HCT116 (cell line): ENCODE measurements at regions not wholly inside any gene's neighbourhood (a gene's known extent, or its start where the extent isn't known, plus 50 kb on each side); places are given as distances from the start of the nearest gene placed in this dataset.

Source experiments
- ATAC-seq: fragments of 200-7000 bp; cut with Tn5 transposase; 2 replicates; pipeline ENCODE4 v1.9.1; 2020; ENCODE audit warnings: mild to moderate bottlenecking, moderate library complexity
- BruUV-seq: library from RNA; stranded (reverse); fragments of 400-500 nt; replicated peaks from 2 replicates; lab custom pipeline; 2021; lab: Mats Ljungman, UMichigan
- CTCF ChIA-PET: fragments of 300-600 bp; sonication (Branson Sonifier 250); formaldehyde crosslinking; loops from one replicate; lab custom pipeline; 2021; ENCODE audit warnings: antibody characterized with exemption; lab: Charles Lee
- POLR2A ChIA-PET: fragments of 300-600, 350-600 bp; sonication (Branson Sonifier 250); formaldehyde crosslinking; loops from one replicate; lab custom pipeline; 2021; ENCODE audit warnings: antibody characterized with exemption; lab: Charles Lee
- RAD21 ChIA-PET, 2 experiments: fragments of 300-600 bp; sonication (Branson Sonifier 250); formaldehyde crosslinking; loops; one replicate each; lab custom pipeline; 2023; ENCODE audit warnings: low total read pairs in 2 of 2; ENCODE audit not compliant: uncharacterized antibody in 2 of 2, unreplicated experiment in 2 of 2, low non-redundant PET in 1 of 2; lab: Charles Lee
- DNase-seq: peaks from one replicate; pipeline ENCODE4 v3.0.0-alpha.2; 2010; ENCODE audit warnings: low read depth, low spot score
- H2AFZ ChIP-seq: fragments of 200-600 bp; shearing (Covaris generic), sonication (generic); 2 replicates; pipeline ENCODE4 v1.6.1; 2017; ENCODE audit warnings: low read depth, mixed run types, mixed read lengths, antibody characterized with exemption, low read length; ENCODE audit not compliant: poor library complexity, severe bottlenecking
- H3K27ac ChIP-seq: 2 replicates; pipeline ENCODE4 v1.5.1; 2012; ENCODE audit warnings: low read depth, low read length
- H3K27me3 ChIP-seq: fragments of 200-600 bp; sonication (generic); 2 replicates; pipeline ENCODE4 v1.6.1; 2016; ENCODE audit warnings: mixed run types, low read length, mixed read lengths; ENCODE audit not compliant: insufficient read depth
- H3K36me3 ChIP-seq, 2 experiments: fragments of 200-500 bp in 1 of 2; fragments of 200-600 bp in 1 of 2; sonication (Bioruptor generic) in 1 of 2; sonication (generic) in 1 of 2; 2 replicates each; pipeline versions ENCODE4 v1.5.1 to v1.6.1; 2014 to 2016; ENCODE audit warnings: low read length in 2 of 2, inconsistent platforms in 1 of 2, mixed read lengths in 1 of 2, mixed run types in 1 of 2; ENCODE audit not compliant: insufficient read depth in 2 of 2, control insufficient read depth in 1 of 2
- H3K4me1 ChIP-seq, 2 experiments: fragments of 200-600 bp in 1 of 2; sonication (generic) in 1 of 2; 2 replicates each; pipeline versions ENCODE4 v1.5.1 to v1.6.1; 2012 to 2017; ENCODE audit warnings: low read length in 2 of 2, inconsistent platforms in 1 of 2, mild to moderate bottlenecking in 1 of 2, mixed read lengths in 1 of 2, mixed run types in 1 of 2, moderate library complexity in 1 of 2; ENCODE audit not compliant: insufficient read depth in 2 of 2, control insufficient read depth in 1 of 2
- H3K4me2 ChIP-seq: fragments of 200-600 bp; sonication (generic); 2 replicates; pipeline ENCODE4 v1.6.1; 2017; ENCODE audit warnings: mixed run types, low read length, mixed read lengths
- H3K4me3 ChIP-seq, 2 experiments: fragments of 200-600 bp in 1 of 2; sonication (generic) in 1 of 2; replicated peaks in 1 of 2; 2 replicates each; pipeline ENCODE4 v1.5.1; 2011 to 2016; ENCODE audit warnings: low read length in 2 of 2, control low read depth in 1 of 2, low read depth in 1 of 2, mild to moderate bottlenecking in 1 of 2, mixed read lengths in 1 of 2, mixed run types in 1 of 2
- H3K79me2 ChIP-seq: fragments of 200-600 bp; sonication (generic); 2 replicates; pipeline ENCODE4 v1.6.1; 2017; ENCODE audit warnings: mild to moderate bottlenecking, mixed run types, low read length, moderate library complexity, mixed read lengths; ENCODE audit not compliant: insufficient read depth
- H3K9ac ChIP-seq: fragments of 200-600 bp; sonication (generic); 2 replicates; pipeline ENCODE4 v1.6.1; 2016; ENCODE audit warnings: low read length, mixed read lengths
- H3K9me2 ChIP-seq: fragments of 200-600 bp; sonication (generic), shearing (Covaris generic); 2 replicates; pipeline ENCODE4 v1.6.1; 2017; ENCODE audit warnings: mixed run types, mild to moderate bottlenecking, moderate library complexity; ENCODE audit not compliant: insufficient read depth
- H3K9me3 ChIP-seq, 2 experiments: fragments of 200-500 bp in 1 of 2; fragments of 200-600 bp in 1 of 2; sonication (Bioruptor generic) in 1 of 2; sonication (generic) in 1 of 2; 2 replicates each; pipeline ENCODE4 v1.6.1; 2014 to 2017; ENCODE audit warnings: low read length in 2 of 2, mixed read lengths in 2 of 2, inconsistent platforms in 1 of 2, low read depth in 1 of 2, mild to moderate bottlenecking in 1 of 2, mixed run types in 1 of 2, moderate library complexity in 1 of 2; ENCODE audit not compliant: control insufficient read depth in 1 of 2, insufficient read depth in 1 of 2
- H4K20me1 ChIP-seq: fragments of 200-600 bp; sonication (generic), shearing (Covaris generic); 2 replicates; pipeline ENCODE4 v1.6.1; 2017; ENCODE audit warnings: mixed run types, mild to moderate bottlenecking, moderate library complexity; ENCODE audit not compliant: insufficient read depth
- CBX3 ChIP-seq: IDR thresholded peaks from 2 replicates; pipeline ENCODE4 v1.6.1; 2012; ENCODE audit warnings: low read depth
- CEBPB ChIP-seq: IDR thresholded peaks from 2 replicates; pipeline ENCODE4 v1.6.1; 2012; ENCODE audit warnings: low read depth
- EGR1 ChIP-seq: IDR thresholded peaks from 2 replicates; pipeline ENCODE4 v1.6.1; 2012; ENCODE audit warnings: low read depth
- EZH2 ChIP-seq: fragments of 200-600 bp; sonication (generic); IDR thresholded peaks from 2 replicates; pipeline ENCODE4 v1.6.1; 2017; ENCODE audit warnings: antibody characterized with exemption, mixed run types
- FOSL1 ChIP-seq: IDR thresholded peaks from 2 replicates; pipeline ENCODE4 v1.6.1; 2012; ENCODE audit warnings: low read depth
- JUND ChIP-seq: IDR thresholded peaks from 2 replicates; pipeline ENCODE4 v1.6.1; 2012
- SP1 ChIP-seq: IDR thresholded peaks from 2 replicates; pipeline ENCODE4 v1.6.1; 2012; ENCODE audit warnings: low read depth
- TCF7L2 ChIP-seq: IDR thresholded peaks from 2 replicates; pipeline ENCODE4 v1.7.0; 2011; ENCODE audit warnings: borderline replicate concordance, inconsistent platforms; ENCODE audit not compliant: insufficient read depth, insufficient read length; ENCODE audit errors: extremely low read depth
- YY1 ChIP-seq: IDR thresholded peaks from 2 replicates; pipeline ENCODE4 v1.6.1; 2011; ENCODE audit warnings: low read length, low read depth, moderate library complexity, mild to moderate bottlenecking; ENCODE audit not compliant: insufficient replicate concordance; ENCODE audit errors: extremely low read depth
- intact Hi-C: fragments of 100-400 bp; cut with micrococcal nuclease; formaldehyde crosslinking; loops from 2 replicates; pipeline ENCODE4 v1.10.0; 2022
- TF ChIP-seq, protein P1 (sequence below): IDR thresholded peaks from 2 replicates; pipeline ENCODE4 v1.6.1; 2011; ENCODE audit warnings: mild to moderate bottlenecking, low read length, moderate library complexity; ENCODE audit not compliant: insufficient replicate concordance; ENCODE audit errors: extremely low read depth
- TF ChIP-seq, protein P2 (sequence below): IDR thresholded peaks from 2 replicates; pipeline ENCODE4 v1.6.1; 2012
- TF ChIP-seq, protein P3 (sequence below), 3 experiments: fragments of 200-600 bp in 1 of 3; sonication (generic) in 1 of 3; IDR thresholded peaks in 2 of 3; conservative IDR thresholded peaks in 1 of 3; 2 replicates each; pipeline ENCODE4 v1.5.1; 2012 to 2017; ENCODE audit warnings: low read depth in 2 of 3, low read length in 2 of 3, antibody characterized with exemption in 1 of 3, borderline replicate concordance in 1 of 3, control low read depth in 1 of 3, mild to moderate bottlenecking in 1 of 3, mixed read lengths in 1 of 3, mixed run types in 1 of 3, moderate library complexity in 1 of 3; ENCODE audit not compliant: insufficient read depth in 1 of 3

DNA sequence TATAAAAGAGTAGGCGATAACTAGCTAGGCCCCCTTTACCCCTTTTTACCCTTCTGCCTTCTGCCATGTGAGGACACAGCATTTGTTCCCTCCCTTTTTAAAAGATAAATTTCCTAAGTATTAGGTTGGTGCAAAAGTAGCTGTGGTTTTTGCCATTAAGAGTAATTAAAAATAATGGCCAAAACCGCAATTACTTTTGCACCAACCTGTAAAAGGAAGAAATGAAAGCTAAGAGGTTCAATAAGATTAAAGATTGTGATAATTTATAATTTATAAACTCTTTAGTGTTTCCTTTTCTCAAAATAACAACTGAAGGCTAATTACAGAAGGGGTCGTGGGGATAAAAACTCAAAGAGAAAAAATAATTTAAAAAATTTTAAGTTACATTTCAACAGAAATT is 283.5 kb upstream of the PDZRN3 start:
- H3K79me2 ChIP-seq: no peaks in the 10 kb centered on the region
- H3K4me2 ChIP-seq: no peak overlapping the region
- H3K27me3 ChIP-seq: no peaks in the 10 kb centered on the region
- TF ChIP-seq EGR1 (no peak), CBX3 (no peak), SP1 (no peak)
- TF ChIP-seq, protein P1, sequence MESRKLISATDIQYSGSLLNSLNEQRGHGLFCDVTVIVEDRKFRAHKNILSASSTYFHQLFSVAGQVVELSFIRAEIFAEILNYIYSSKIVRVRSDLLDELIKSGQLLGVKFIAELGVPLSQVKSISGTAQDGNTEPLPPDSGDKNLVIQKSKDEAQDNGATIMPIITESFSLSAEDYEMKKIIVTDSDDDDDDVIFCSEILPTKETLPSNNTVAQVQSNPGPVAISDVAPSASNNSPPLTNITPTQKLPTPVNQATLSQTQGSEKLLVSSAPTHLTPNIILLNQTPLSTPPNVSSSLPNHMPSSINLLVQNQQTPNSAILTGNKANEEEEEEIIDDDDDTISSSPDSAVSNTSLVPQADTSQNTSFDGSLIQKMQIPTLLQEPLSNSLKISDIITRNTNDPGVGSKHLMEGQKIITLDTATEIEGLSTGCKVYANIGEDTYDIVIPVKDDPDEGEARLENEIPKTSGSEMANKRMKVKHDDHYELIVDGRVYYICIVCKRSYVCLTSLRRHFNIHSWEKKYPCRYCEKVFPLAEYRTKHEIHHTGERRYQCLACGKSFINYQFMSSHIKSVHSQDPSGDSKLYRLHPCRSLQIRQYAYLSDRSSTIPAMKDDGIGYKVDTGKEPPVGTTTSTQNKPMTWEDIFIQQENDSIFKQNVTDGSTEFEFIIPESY: no peak
- CTCF ChIA-PET: no interaction called here
- H3K4me3 ChIP-seq: no peak overlapping the region
- H3K36me3 ChIP-seq: no peaks in the 10 kb centered on the region
- no TSS peak for BruUV-seq
- H3K4me1 ChIP-seq: no peaks in the 10 kb centered on the region
- ATAC-seq (no peak), DNase-seq (no peak)
- POLR2A ChIA-PET: no interaction called here
- H4K20me1 ChIP-seq: no peaks in the 10 kb centered on the region
- no peak overlapping the region for H2AFZ ChIP-seq
- H3K9me2 ChIP-seq: no peaks in the 10 kb centered on the region
- peaks cover 8 to 28% of the 10 kb centered on the region in 2 experiments; a peak in 2 of 4 replicates for H3K9me3 ChIP-seq
- intact Hi-C loops: no loop called here
- H3K9ac ChIP-seq: no peak overlapping the region
- H3K27ac ChIP-seq: no peak overlapping the region
- RAD21 ChIA-PET: no interaction called here

DNA sequence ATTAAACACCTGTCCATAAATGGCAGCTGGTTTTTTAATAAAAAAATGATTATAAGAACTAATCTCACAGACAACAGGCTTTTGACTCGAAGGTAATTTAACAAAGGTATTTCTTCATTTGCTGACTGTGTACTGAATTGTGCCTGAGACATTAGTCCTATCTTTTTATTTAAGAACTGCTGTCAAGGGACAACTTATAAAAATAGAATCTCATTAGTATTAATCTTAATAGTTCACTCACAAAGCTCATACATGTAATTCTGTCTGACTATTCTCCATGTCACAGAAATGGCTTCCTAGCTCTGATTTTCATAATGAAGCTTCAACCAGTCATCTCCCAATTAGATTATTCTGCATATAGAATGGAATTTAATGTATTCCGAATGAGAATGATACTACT is 276.9 kb upstream of the PDZRN3 start:
- ChIA-PET POLR2A (no interaction called here), CTCF (no interaction called here), RAD21 (no interaction called here)
- no peaks in the 10 kb centered on the region for H3K36me3 ChIP-seq
- DNase-seq (no peak), ATAC-seq (no peak)
- H3K4me2 ChIP-seq: no peak overlapping the region
- no TSS peak for BruUV-seq
- H4K20me1 ChIP-seq: no peaks in the 10 kb centered on the region
- H3K79me2 ChIP-seq: no peaks in the 10 kb centered on the region
- no peak overlapping the region for H2AFZ ChIP-seq
- no peaks in the 10 kb centered on the region for H3K4me1 ChIP-seq
- intact Hi-C loops: no loop called here
- H3K4me3 ChIP-seq: no peak overlapping the region
- no peak overlapping the region for H3K9ac ChIP-seq
- peaks cover 0 to 23% of the 10 kb centered on the region in 2 experiments; a peak in 2 of 4 replicates for H3K9me3 ChIP-seq
- H3K9me2 ChIP-seq: no peaks in the 10 kb centered on the region
- no peak overlapping the region for H3K27ac ChIP-seq
- no peaks in the 10 kb centered on the region for H3K27me3 ChIP-seq
- TF ChIP-seq CEBPB (no peak), JUND (no peak), YY1 (no peak), SP1 (no peak), FOSL1 (no peak), EZH2 (no peak), EGR1 (no peak), TCF7L2 (no peak)
- TF ChIP-seq, protein P2, sequence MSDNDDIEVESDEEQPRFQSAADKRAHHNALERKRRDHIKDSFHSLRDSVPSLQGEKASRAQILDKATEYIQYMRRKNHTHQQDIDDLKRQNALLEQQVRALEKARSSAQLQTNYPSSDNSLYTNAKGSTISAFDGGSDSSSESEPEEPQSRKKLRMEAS: no peak
- TF ChIP-seq, protein P3, sequence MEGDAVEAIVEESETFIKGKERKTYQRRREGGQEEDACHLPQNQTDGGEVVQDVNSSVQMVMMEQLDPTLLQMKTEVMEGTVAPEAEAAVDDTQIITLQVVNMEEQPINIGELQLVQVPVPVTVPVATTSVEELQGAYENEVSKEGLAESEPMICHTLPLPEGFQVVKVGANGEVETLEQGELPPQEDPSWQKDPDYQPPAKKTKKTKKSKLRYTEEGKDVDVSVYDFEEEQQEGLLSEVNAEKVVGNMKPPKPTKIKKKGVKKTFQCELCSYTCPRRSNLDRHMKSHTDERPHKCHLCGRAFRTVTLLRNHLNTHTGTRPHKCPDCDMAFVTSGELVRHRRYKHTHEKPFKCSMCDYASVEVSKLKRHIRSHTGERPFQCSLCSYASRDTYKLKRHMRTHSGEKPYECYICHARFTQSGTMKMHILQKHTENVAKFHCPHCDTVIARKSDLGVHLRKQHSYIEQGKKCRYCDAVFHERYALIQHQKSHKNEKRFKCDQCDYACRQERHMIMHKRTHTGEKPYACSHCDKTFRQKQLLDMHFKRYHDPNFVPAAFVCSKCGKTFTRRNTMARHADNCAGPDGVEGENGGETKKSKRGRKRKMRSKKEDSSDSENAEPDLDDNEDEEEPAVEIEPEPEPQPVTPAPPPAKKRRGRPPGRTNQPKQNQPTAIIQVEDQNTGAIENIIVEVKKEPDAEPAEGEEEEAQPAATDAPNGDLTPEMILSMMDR (IDR thresholded peaks at IDR 0.05 in 2 of 3, conservative IDR thresholded peaks at IDR 0.05 in 1 of 3; ENCODE audit: borderline replicate concordance in 1 of 3, insufficient read depth in 1 of 3, low read depth in 2 of 3, low read length in 2 of 3): no peak
- TF ChIP-seq, protein P1: no peak
